Endothelial cell (in vitro differentiated cells): ENCODE measurements at regions not wholly inside any gene's neighbourhood (a gene's known extent, or its start where the extent isn't known, plus 50 kb on each side); places are given as distances from the start of the nearest gene placed in this dataset.

Experiments used
- DNase-seq: peaks from one replicate; pipeline ENCODE4 v3.0.0; 2021; ENCODE audit warnings: low spot score
- H3K27ac Mint-ChIP-seq: one replicate; pipeline ENCODE4 v1.8.0; 2021; ENCODE audit warnings: mixed read lengths, inconsistent platforms; ENCODE audit not compliant: unreplicated experiment
- H3K27me3 Mint-ChIP-seq: one replicate; pipeline ENCODE4 v1.8.0; 2021; ENCODE audit warnings: mild to moderate bottlenecking, moderate library complexity, mixed read lengths, inconsistent platforms; ENCODE audit not compliant: unreplicated experiment
- H3K36me3 Mint-ChIP-seq: one replicate; pipeline ENCODE4 v1.8.0; 2021; ENCODE audit warnings: mild to moderate bottlenecking, low read depth, mixed read lengths, inconsistent platforms; ENCODE audit not compliant: unreplicated experiment
- H3K4me1 Mint-ChIP-seq: one replicate; pipeline ENCODE4 v1.8.0; 2021; ENCODE audit warnings: mild to moderate bottlenecking, mixed read lengths, inconsistent platforms; ENCODE audit not compliant: unreplicated experiment
- H3K4me3 Mint-ChIP-seq: one replicate; pipeline ENCODE4 v1.8.0; 2021; ENCODE audit warnings: mild to moderate bottlenecking, mixed read lengths, inconsistent platforms; ENCODE audit not compliant: unreplicated experiment
- H3K9me3 Mint-ChIP-seq: one replicate; pipeline ENCODE4 v1.8.0; 2021; ENCODE audit warnings: mixed read lengths, inconsistent platforms; ENCODE audit not compliant: unreplicated experiment
- CTCF ChIP-seq: fragments of 200-600 bp; sonication (generic); IDR thresholded peaks from one replicate; pipeline ENCODE4 v1.5.0; 2021; ENCODE audit warnings: antibody characterized with exemption; ENCODE audit not compliant: unreplicated experiment

- H3K36me3 Mint-ChIP-seq: no peaks in the 10 kb centered on the region
- H3K27me3 Mint-ChIP-seq: no peaks in the 10 kb centered on the region
- H3K27ac Mint-ChIP-seq: no peak overlapping the region
- H3K4me3 Mint-ChIP-seq: no peak overlapping the region
- TF ChIP-seq CTCF: no peak
- DNase-seq: no peak
- H3K4me1 Mint-ChIP-seq: no peaks in the 10 kb centered on the region
- H3K9me3 Mint-ChIP-seq: no peaks in the 10 kb centered on the region
Measured at GRCh38 chr20:7758406-7758805, 181.9 kb downstream of the HAO1 start.

- Mint-ChIP-seq H3K27ac (no peak overlapping the region), H3K9me3 (no peaks in the 10 kb centered on the region), H3K4me1 (no peaks in the 10 kb centered on the region), H3K36me3 (no peaks in the 10 kb centered on the region), H3K27me3 (no peaks in the 10 kb centered on the region), H3K4me3 (no peak overlapping the region)
- TF ChIP-seq CTCF: no peak
- DNase-seq: no peak
Measured at GRCh38 chr20:7760247-7761031, 179.8 kb downstream of the HAO1 start.

- DNase-seq: no peak
- TF ChIP-seq CTCF: no peak
- Mint-ChIP-seq H3K27me3 (no peaks in the 10 kb centered on the region), H3K4me1 (no peaks in the 10 kb centered on the region), H3K27ac (no peak overlapping the region), H3K36me3 (no peaks in the 10 kb centered on the region), H3K4me3 (no peak overlapping the region), H3K9me3 (no peaks in the 10 kb centered on the region)
Measured at GRCh38 chr20:7765221-7765620, 175.0 kb downstream of the HAO1 start.

- no peak overlapping the region for H3K27ac Mint-ChIP-seq
- H3K4me1 Mint-ChIP-seq: no peaks in the 10 kb centered on the region
- no peaks in the 10 kb centered on the region for H3K9me3 Mint-ChIP-seq
- DNase-seq: no peak
- H3K4me3 Mint-ChIP-seq: no peak overlapping the region
- H3K27me3 Mint-ChIP-seq: no peaks in the 10 kb centered on the region
- TF ChIP-seq CTCF: no peak
- no peaks in the 10 kb centered on the region for H3K36me3 Mint-ChIP-seq
Measured at GRCh38 chr20:7770046-7770445, 170.2 kb downstream of the HAO1 start.

- Mint-ChIP-seq H3K36me3 (no peaks in the 10 kb centered on the region), H3K27me3 (no peaks in the 10 kb centered on the region), H3K27ac (no peak overlapping the region), H3K4me3 (no peak overlapping the region), H3K4me1 (no peaks in the 10 kb centered on the region), H3K9me3 (no peaks in the 10 kb centered on the region)
- no peak for DNase-seq
- no peak for TF ChIP-seq CTCF
Measured at GRCh38 chr20:7770578-7770977, 169.7 kb downstream of the HAO1 start.
